WI38 (cell line): ENCODE measurements at regions not wholly inside any gene's neighbourhood (a gene's known extent, or its start where the extent isn't known, plus 50 kb on each side); places are given as distances from the start of the nearest gene placed in this dataset.
"Not testable (repeated sequence)": the region's sequence is repeated elsewhere in the genome, so short reads cannot be mapped to it uniquely, and the experiment has no call there.

ENCODE experiments used
- H3K4me3 ChIP-seq: 2 replicates; pipeline ENCODE4 v1.5.1; 2011; ENCODE audit warnings: low read depth, mild to moderate bottlenecking, control low read depth, low read length
- CTCF ChIP-seq: IDR thresholded peaks from 2 replicates; pipeline ENCODE4 v1.5.1; 2012; ENCODE audit warnings: low read depth, mild to moderate bottlenecking, control low read depth, low read length

GRCh38 chr4:82128355-82128754 is 245.4 kb downstream of the HNRNPD start:
- no peak overlapping the region for H3K4me3 ChIP-seq
- TF ChIP-seq CTCF = no peak

- TF ChIP-seq CTCF = no peak
- no peak overlapping the region for H3K4me3 ChIP-seq
These were observed 247.2 kb downstream of the HNRNPD start for GRCh38 chr4:82126512-82127040.

DNA sequence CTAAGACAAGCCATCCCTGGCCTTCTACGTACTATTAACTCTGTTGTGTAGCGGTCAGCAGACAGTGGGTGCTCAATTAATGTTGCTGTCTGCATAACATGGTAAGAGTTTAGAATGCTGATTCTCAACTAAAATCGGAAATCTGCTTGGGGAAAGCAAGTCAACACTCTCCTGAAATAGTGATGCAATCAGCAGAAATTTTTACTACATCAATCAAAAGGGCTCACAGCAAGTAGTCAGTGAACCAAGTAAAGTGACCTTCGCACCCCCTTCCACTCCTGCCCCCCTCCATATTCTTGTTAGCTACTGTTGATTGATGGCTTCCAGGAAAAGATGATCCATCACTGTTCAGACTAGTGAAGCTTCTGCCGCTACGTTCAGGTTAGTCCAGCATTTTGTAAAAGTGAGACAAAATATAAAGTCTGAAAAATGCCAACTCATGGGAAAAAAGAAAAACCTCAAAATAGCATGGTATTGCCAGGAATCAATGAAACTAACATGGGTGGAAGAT is 247.9 kb downstream of the HNRNPD start:
- TF ChIP-seq CTCF = no peak

DNA sequence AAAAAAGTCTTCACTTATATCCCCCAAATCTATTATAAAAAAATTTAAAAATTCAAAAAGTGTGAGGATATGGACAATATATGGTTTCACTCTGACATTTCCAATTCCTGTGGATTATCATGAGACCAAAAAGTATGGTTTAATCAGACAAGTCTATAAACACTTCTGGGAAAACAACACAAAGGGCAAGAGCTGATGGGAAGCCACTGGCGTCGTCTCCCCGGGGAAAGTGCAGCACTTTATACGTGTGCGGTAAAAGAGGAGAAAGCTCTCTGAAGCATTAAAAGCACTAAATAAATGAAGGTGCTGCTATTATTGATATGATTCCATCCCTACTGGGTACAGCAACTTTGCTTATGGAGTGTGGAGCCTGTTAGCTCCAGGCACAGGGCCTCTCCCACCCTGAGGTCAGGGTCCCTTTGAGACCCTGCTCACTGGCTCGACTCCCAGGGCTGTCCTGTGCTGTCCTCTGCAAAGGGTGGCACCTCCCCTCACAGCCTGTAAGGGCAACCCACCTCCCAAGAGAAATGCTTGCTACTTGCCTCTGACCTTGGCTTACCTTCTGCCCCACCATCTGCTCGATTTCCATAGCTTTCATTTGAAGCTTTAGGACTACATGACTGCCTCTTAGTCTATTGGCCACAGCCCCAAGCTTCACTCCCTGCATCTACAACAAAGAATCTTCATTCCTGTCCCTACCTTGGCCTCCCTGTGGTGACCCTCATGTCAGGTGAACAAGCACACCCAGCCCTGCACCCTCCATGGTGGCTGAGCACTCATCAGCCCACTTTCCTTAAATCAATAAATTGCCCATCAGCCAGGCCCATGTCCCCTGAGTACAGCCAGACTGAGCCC is 248.6 kb downstream of the HNRNPD start:
- no peak for TF ChIP-seq CTCF

More for the DNA sequence above, 247.9 kb downstream of the HNRNPD start:
- H3K4me3 ChIP-seq = no peak overlapping the region

DNA sequence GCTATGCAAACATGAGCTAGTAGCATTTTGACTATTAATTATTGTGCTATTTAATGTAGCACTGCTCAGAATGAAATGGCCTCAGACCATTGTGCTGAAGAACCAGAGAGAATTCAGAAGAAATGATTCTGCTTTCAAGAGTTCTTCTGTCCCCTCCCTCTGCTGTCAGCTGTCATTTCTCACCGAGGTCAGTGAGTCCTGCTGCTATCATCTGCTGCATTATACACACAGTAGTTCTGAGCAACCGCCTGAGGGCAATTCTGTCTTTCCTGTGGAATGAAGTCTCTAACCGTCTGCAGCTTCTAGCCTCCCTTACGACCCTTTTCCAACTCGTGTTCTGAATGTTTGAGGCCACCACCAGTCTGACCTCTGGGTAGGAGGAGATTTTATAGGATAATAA is 249.4 kb downstream of the HNRNPD start:
- TF ChIP-seq CTCF = no peak

More for the DNA sequence above, 248.6 kb downstream of the HNRNPD start:
- H3K4me3 ChIP-seq = no peak overlapping the region

GRCh38 chr4:82123934-82124333 is 249.9 kb downstream of the HNRNPD start:
- no peak overlapping the region for H3K4me3 ChIP-seq

More for the DNA sequence above, 249.4 kb downstream of the HNRNPD start:
- no peak overlapping the region for H3K4me3 ChIP-seq

GRCh38 chr4:82115183-82115582 is 258.6 kb downstream of the HNRNPD start:
- not testable (repeated sequence) for H3K4me3 ChIP-seq

More at GRCh38 chr4:82123934-82124333, 249.9 kb downstream of the HNRNPD start:
- no peak for TF ChIP-seq CTCF
